HL-60 (cell line): ENCODE measurements at regions not wholly inside any gene's neighbourhood (a gene's known extent, or its start where the extent isn't known, plus 50 kb on each side); places are given as distances from the start of the nearest gene placed in this dataset.
"Not testable (repeated sequence)": the region's sequence is repeated elsewhere in the genome, so short reads cannot be mapped to it uniquely, and the experiment has no call there.

Source experiments
- CTCF ChIP-seq: IDR thresholded peaks from one replicate; pipeline ENCODE4 v1.5.1; 2011; ENCODE audit warnings: low read length, control low read depth, inconsistent platforms; ENCODE audit not compliant: insufficient read depth
- GABPA ChIP-seq: IDR thresholded peaks from 2 replicates; pipeline ENCODE4 v1.6.1; 2012; ENCODE audit warnings: low read depth
- POLR2AphosphoS5 ChIP-seq: IDR thresholded peaks from 2 replicates; pipeline ENCODE4 v1.6.1; 2012; ENCODE audit warnings: low read depth
- REST ChIP-seq: IDR thresholded peaks from 2 replicates; pipeline ENCODE4 v1.6.1; 2012; ENCODE audit warnings: low read depth; ENCODE audit not compliant: insufficient replicate concordance
- SPI1 ChIP-seq: IDR thresholded peaks from 2 replicates; pipeline ENCODE4 v1.6.1; 2012; ENCODE audit warnings: low read depth, mild to moderate bottlenecking, borderline replicate concordance

GRCh38 chr14:38634913-38635312 is 379.0 kb upstream of the CLEC14A start:
- not testable (repeated sequence) for TF ChIP-seq POLR2AphosphoS5, CTCF, SPI1, GABPA, REST
